GM12878 (cell line): ENCODE measurements at regions not wholly inside any gene's neighbourhood (a gene's known extent, or its start where the extent isn't known, plus 50 kb on each side); places are given as distances from the start of the nearest gene placed in this dataset.

Experiments used
- BHLHE40 ChIP-seq, 2 experiments: fragments of 450-650 bp in 1 of 2; IDR thresholded peaks; 2 replicates each; pipeline ENCODE4 v1.6.1; 2011 to 2017; ENCODE audit warnings: low read depth in 2 of 2, borderline replicate concordance in 1 of 2, improper control_type of control experiment in 1 of 2, low read length in 1 of 2, mild to moderate bottlenecking in 1 of 2
- CEBPB ChIP-seq, 2 experiments: fragments of 150-350 bp in 1 of 2; IDR thresholded peaks; 2 replicates each; pipeline ENCODE4 v1.6.1; 2012 to 2014; ENCODE audit warnings: low read depth in 2 of 2, low read length in 2 of 2, borderline replicate concordance in 1 of 2, inconsistent platforms in 1 of 2
- JUNB ChIP-seq: IDR thresholded peaks from 2 replicates; pipeline ENCODE4 v1.6.1; 2016; ENCODE audit warnings: antibody characterized with exemption, mild to moderate bottlenecking
- MEF2A ChIP-seq: IDR thresholded peaks from 2 replicates; pipeline ENCODE4 v1.6.1; 2011; ENCODE audit warnings: low read depth, mild to moderate bottlenecking, low read length, moderate library complexity; ENCODE audit not compliant: insufficient read depth
- NFXL1 ChIP-seq: fragments of 450-650 bp; IDR thresholded peaks from 2 replicates; pipeline ENCODE4 v1.6.1; 2017; ENCODE audit warnings: antibody characterized with exemption, mild to moderate bottlenecking, borderline replicate concordance
- NFYA ChIP-seq: IDR thresholded peaks from 2 replicates; pipeline ENCODE4 v1.6.1; 2011; ENCODE audit warnings: low read depth, mild to moderate bottlenecking, low read length, improper control_type of control experiment, borderline replicate concordance
- NFYB ChIP-seq: IDR thresholded peaks from 2 replicates; pipeline ENCODE4 v1.6.1; 2011; ENCODE audit warnings: low read depth, mild to moderate bottlenecking, low read length, improper control_type of control experiment, moderate library complexity; ENCODE audit not compliant: insufficient read depth
- RBBP5 ChIP-seq: fragments of 200-600 bp; sonication (generic); conservative IDR thresholded peaks from 2 replicates; pipeline ENCODE4 v1.6.1; 2016
- SP1 ChIP-seq: IDR thresholded peaks from one replicate; pipeline ENCODE4 v1.6.1; 2011; ENCODE audit warnings: low read depth, low read length
- SPI1 ChIP-seq: IDR thresholded peaks from 2 replicates; pipeline ENCODE4 v1.6.1; 2011; ENCODE audit warnings: low read depth, mild to moderate bottlenecking, low read length, moderate library complexity, borderline replicate concordance; ENCODE audit not compliant: insufficient read depth
- SREBF2 ChIP-seq: IDR thresholded peaks from 2 replicates; pipeline ENCODE4 v1.6.1; 2012; ENCODE audit warnings: mild to moderate bottlenecking, low read length
- STAT1 ChIP-seq: fragments of 450-650 bp; conservative IDR thresholded peaks from 2 replicates; pipeline ENCODE4 v1.6.1; 2014; ENCODE audit warnings: antibody characterized with exemption, mild to moderate bottlenecking
- TCF3 ChIP-seq: IDR thresholded peaks from 2 replicates; pipeline ENCODE4 v1.6.1; 2012; ENCODE audit warnings: low read depth, mild to moderate bottlenecking, low read length, borderline replicate concordance; ENCODE audit not compliant: insufficient read depth
- ZBED1 ChIP-seq: IDR thresholded peaks from 2 replicates; pipeline ENCODE4 v1.6.1; 2016; ENCODE audit warnings: borderline replicate concordance
- TF ChIP-seq, protein P1 (sequence below): fragments of 150-350 bp; IDR thresholded peaks from 2 replicates; pipeline ENCODE4 v1.6.1; 2016; ENCODE audit warnings: low read depth, low read length
- TF ChIP-seq, protein P2 (sequence below): fragments of 450-650 bp; IDR thresholded peaks from 2 replicates; pipeline ENCODE4 v1.6.1; 2018; ENCODE audit warnings: borderline replicate concordance, mild to moderate bottlenecking; ENCODE audit not compliant: partially characterized antibody
- TF ChIP-seq, protein P3 (sequence below): fragments of 450-650 bp; IDR thresholded peaks from 2 replicates; pipeline ENCODE4 v1.6.1; 2017; ENCODE audit warnings: mild to moderate bottlenecking, moderate library complexity

DNA sequence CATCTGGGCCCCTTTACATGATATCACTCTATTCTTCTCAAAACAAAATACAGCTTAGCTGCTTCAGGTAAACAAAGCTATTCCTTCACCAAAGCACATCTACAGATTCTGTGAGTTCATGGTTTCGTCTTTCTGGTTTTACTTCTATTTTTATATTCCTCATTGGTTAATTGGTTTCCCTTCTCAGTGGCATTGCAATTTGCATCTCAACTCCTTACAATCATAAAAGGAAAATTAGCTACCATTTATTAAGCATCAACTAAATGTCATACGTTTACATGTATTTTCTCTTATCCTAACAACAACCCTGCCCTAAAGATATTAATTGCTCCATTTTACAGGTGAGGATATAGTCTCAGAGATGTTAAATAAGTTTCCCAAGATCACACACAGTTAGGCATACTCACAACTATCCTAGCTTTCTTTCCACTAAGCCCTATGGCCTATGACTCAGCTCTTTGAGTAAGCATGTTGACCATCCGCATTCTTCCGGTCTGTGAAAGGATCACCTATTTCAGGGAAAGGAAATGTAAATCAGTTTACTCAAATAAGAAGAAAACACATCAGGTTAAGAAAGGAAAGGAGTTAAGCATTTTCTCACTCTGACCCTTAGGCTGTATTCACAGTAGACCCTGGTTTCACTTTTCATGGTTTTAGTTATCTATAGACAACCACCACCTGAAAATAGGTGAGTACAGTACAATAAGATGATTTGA lies 146.1 kb downstream of the CAAP1 start (continued):
- TF ChIP-seq, protein P1, sequence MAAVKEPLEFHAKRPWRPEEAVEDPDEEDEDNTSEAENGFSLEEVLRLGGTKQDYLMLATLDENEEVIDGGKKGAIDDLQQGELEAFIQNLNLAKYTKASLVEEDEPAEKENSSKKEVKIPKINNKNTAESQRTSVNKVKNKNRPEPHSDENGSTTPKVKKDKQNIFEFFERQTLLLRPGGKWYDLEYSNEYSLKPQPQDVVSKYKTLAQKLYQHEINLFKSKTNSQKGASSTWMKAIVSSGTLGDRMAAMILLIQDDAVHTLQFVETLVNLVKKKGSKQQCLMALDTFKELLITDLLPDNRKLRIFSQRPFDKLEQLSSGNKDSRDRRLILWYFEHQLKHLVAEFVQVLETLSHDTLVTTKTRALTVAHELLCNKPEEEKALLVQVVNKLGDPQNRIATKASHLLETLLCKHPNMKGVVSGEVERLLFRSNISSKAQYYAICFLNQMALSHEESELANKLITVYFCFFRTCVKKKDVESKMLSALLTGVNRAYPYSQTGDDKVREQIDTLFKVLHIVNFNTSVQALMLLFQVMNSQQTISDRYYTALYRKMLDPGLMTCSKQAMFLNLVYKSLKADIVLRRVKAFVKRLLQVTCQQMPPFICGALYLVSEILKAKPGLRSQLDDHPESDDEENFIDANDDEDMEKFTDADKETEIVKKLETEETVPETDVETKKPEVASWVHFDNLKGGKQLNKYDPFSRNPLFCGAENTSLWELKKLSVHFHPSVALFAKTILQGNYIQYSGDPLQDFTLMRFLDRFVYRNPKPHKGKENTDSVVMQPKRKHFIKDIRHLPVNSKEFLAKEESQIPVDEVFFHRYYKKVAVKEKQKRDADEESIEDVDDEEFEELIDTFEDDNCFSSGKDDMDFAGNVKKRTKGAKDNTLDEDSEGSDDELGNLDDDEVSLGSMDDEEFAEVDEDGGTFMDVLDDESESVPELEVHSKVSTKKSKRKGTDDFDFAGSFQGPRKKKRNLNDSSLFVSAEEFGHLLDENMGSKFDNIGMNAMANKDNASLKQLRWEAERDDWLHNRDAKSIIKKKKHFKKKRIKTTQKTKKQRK = no peak
- TF ChIP-seq, protein P2, sequence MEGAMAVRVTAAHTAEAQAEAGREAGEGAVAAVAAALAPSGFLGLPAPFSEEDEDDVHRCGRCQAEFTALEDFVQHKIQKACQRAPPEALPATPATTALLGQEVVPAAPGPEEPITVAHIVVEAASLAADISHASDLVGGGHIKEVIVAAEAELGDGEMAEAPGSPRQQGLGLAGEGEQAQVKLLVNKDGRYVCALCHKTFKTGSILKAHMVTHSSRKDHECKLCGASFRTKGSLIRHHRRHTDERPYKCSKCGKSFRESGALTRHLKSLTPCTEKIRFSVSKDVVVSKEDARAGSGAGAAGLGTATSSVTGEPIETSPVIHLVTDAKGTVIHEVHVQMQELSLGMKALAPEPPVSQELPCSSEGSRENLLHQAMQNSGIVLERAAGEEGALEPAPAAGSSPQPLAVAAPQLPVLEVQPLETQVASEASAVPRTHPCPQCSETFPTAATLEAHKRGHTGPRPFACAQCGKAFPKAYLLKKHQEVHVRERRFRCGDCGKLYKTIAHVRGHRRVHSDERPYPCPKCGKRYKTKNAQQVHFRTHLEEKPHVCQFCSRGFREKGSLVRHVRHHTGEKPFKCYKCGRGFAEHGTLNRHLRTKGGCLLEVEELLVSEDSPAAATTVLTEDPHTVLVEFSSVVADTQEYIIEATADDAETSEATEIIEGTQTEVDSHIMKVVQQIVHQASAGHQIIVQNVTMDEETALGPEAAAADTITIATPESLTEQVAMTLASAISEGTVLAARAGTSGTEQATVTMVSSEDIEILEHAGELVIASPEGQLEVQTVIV = no peak
- TF ChIP-seq RBBP5 (no peak), CEBPB (IDR thresholded peaks at IDR 0.05; ENCODE audit: borderline replicate concordance in 1 of 2, low read depth in 2 of 2, low read length in 2 of 2) (no peak), TCF3 (no peak), SP1 (no peak), ZBED1 (0 out of 2 replicates have a peak, but pooled peaks have one; percentile 24), SPI1 (no peak), JUNB (peak; percentile 47), NFYA (no peak), STAT1 (no peak), NFYB (no peak), NFXL1 (no peak), BHLHE40 (IDR thresholded peaks at IDR 0.05; ENCODE audit: borderline replicate concordance in 1 of 2, low read depth in 2 of 2, low read length in 1 of 2) (no peak), MEF2A (peak; percentile 26; the same call in 1 of the 2 replicates), SREBF2 (no peak)
- TF ChIP-seq, protein P3, sequence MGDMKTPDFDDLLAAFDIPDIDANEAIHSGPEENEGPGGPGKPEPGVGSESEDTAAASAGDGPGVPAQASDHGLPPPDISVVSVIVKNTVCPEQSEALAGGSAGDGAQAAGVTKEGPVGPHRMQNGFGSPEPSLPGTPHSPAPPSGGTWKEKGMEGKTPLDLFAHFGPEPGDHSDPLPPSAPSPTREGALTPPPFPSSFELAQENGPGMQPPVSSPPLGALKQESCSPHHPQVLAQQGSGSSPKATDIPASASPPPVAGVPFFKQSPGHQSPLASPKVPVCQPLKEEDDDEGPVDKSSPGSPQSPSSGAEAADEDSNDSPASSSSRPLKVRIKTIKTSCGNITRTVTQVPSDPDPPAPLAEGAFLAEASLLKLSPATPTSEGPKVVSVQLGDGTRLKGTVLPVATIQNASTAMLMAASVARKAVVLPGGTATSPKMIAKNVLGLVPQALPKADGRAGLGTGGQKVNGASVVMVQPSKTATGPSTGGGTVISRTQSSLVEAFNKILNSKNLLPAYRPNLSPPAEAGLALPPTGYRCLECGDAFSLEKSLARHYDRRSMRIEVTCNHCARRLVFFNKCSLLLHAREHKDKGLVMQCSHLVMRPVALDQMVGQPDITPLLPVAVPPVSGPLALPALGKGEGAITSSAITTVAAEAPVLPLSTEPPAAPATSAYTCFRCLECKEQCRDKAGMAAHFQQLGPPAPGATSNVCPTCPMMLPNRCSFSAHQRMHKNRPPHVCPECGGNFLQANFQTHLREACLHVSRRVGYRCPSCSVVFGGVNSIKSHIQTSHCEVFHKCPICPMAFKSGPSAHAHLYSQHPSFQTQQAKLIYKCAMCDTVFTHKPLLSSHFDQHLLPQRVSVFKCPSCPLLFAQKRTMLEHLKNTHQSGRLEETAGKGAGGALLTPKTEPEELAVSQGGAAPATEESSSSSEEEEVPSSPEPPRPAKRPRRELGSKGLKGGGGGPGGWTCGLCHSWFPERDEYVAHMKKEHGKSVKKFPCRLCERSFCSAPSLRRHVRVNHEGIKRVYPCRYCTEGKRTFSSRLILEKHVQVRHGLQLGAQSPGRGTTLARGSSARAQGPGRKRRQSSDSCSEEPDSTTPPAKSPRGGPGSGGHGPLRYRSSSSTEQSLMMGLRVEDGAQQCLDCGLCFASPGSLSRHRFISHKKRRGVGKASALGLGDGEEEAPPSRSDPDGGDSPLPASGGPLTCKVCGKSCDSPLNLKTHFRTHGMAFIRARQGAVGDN = no peak
